DMS153 treated with DMSO at 0.1 percent for 48 hours (cell line): ENCODE measurements at regions not wholly inside any gene's neighbourhood (a gene's known extent, or its start where the extent isn't known, plus 50 kb on each side); places are given as distances from the start of the nearest gene placed in this dataset.

Experiments used
- DNase-seq: peaks from one replicate; lab custom pipeline; 2025; ENCODE audit not compliant: unreplicated experiment; lab: John Stamatoyannopoulos, UW

- no peak for DNase-seq
Observed at GRCh38 chr6:151753581-151753980, 53.9 kb upstream of the ESR1 start.

GRCh38 chr6:151757506-151757955 lies 50.0 kb upstream of the ESR1 start:
- DNase-seq, result no peak
